ENCODE measurements at regions not wholly inside any gene's neighbourhood (a gene's known extent, or its start where the extent isn't known, plus 50 kb on each side); places are given as distances from the start of the nearest gene placed in this dataset.

- H3K9me3 Mint-ChIP-seq, result no peaks in the 10 kb centered on the region
- no peak for DNase-seq
- H3K4me1 Mint-ChIP-seq, result no peaks in the 10 kb centered on the region
- no peak for ATAC-seq
- no peak overlapping the region for H3K4me3 Mint-ChIP-seq
- H3K27me3 Mint-ChIP-seq, result no peaks in the 10 kb centered on the region
- H3K36me3 Mint-ChIP-seq (ENCODE audit: low read depth), result no peaks in the 10 kb centered on the region
- H3K27ac Mint-ChIP-seq, result no peak overlapping the region
Measured at GRCh38 chr10:78455236-78455635, 421.6 kb downstream of the RPS24 start.

DNA sequence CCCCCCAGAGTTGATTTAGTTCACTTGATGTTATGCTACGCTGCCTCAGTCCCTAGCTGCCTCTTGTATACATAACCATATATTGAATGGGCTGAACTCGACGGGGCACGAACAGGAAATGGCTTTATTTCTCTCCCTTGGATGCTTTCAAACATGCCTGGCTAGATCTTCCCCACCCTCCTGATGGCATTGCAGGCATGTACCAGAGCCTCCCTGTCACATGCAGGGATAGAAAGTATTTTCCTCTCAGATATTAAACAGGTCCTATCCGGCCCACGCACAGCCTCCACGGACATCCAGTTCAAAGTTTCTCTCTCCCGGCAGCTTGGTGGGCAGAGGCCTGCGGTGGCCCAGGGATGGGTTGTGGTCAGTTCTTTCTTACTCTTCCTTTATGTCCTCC, 422.1 kb downstream of the RPS24 start:
- H3K4me1 Mint-ChIP-seq, result no peaks in the 10 kb centered on the region
- no peak for ATAC-seq
- H3K27me3 Mint-ChIP-seq, result peaks cover 1% of the 10 kb centered on the region
- H3K9me3 Mint-ChIP-seq, result no peaks in the 10 kb centered on the region
- no peak overlapping the region for H3K4me3 Mint-ChIP-seq
- no peak for DNase-seq
- H3K36me3 Mint-ChIP-seq (ENCODE audit: low read depth), result no peaks in the 10 kb centered on the region
- no peak overlapping the region for H3K27ac Mint-ChIP-seq

- no peaks in the 10 kb centered on the region for H3K4me1 Mint-ChIP-seq
- no peak for ATAC-seq
- DNase-seq, result no peak
- no peak overlapping the region for H3K4me3 Mint-ChIP-seq
- H3K27ac Mint-ChIP-seq, result no peak overlapping the region
- H3K9me3 Mint-ChIP-seq, result no peaks in the 10 kb centered on the region
- H3K27me3 Mint-ChIP-seq, result peaks cover 2% of the 10 kb centered on the region
- no peaks in the 10 kb centered on the region for H3K36me3 Mint-ChIP-seq (ENCODE audit: low read depth)
Measured at GRCh38 chr10:78456649-78457400, 423.2 kb downstream of the RPS24 start.

DNA sequence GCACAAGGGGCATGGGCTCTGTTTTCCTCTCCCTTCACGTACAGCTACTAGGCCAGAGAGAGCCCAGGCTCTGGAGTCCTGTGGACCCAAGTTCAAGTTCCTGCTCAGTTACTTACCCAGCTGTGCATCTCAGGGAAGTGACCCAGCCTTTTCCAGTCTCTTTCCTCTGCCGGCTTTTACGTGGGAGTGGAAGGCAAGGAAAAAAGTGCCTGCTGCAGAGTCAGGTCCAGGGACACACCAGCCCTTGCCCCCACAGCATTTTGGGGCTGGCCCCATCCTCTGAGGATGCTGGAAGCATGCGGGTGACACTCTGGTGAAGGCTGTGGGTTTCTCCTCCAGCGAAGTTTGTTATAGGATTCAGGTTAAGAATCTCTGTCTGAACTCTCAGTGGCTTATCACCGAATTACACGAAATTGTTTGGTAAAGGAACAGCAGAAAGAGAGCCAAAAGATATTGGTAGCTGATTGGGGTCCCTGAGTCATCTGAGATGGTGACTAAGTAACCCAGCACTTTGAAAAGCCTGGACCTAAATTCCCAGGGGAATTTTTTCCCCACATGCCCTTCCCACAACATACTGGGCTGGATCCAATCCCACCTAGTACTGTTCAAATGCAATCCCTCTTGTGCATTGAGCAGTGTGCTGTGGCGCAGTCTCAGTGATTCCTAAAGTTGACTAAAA, 424.3 kb downstream of the RPS24 start:
- Mint-ChIP-seq H3K4me3 (no peak overlapping the region), H3K4me1 (no peaks in the 10 kb centered on the region), H3K27ac (no peak overlapping the region), H3K36me3 (ENCODE audit: low read depth) (no peaks in the 10 kb centered on the region), H3K27me3 (peaks cover 2% of the 10 kb centered on the region), H3K9me3 (no peaks in the 10 kb centered on the region)
- no peak for DNase-seq
- ATAC-seq, result no peak

GRCh38 chr10:78458983-78459638, 425.4 kb downstream of the RPS24 start:
- Mint-ChIP-seq H3K9me3 (no peaks in the 10 kb centered on the region), H3K27me3 (peaks cover 4% of the 10 kb centered on the region)
- DNase-seq, result no peak

DNA sequence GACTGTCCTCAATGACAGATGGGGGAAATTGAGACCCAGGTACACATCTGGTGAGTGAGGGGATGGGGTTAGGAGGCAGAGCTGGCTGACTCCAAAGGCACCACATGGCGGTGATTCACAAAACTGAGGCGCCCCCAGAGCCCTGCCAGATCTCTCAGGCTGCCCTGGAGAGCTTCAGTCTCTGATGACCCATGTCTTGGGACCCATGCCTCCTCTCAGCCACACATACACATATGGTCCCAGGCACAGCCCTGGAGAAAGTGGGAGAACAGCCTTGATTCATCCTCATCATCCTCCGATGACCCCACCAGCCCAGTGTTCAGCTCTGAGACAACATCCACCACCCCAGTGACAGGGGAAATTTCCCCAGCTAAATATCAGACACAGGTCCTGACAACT, 426.0 kb downstream of the RPS24 start:
- DNase-seq, result no peak
- no peak overlapping the region for H3K4me3 Mint-ChIP-seq
- no peaks in the 10 kb centered on the region for H3K4me1 Mint-ChIP-seq
- H3K36me3 Mint-ChIP-seq (ENCODE audit: low read depth), result no peaks in the 10 kb centered on the region
- H3K9me3 Mint-ChIP-seq, result no peaks in the 10 kb centered on the region
- no peak for ATAC-seq
- no peak overlapping the region for H3K27ac Mint-ChIP-seq
- peaks cover 4% of the 10 kb centered on the region for H3K27me3 Mint-ChIP-seq

More at GRCh38 chr10:78458983-78459638, 425.4 kb downstream of the RPS24 start:
- no peaks in the 10 kb centered on the region for H3K36me3 Mint-ChIP-seq (ENCODE audit: low read depth)
- H3K4me1 Mint-ChIP-seq, result no peaks in the 10 kb centered on the region
- ATAC-seq, result no peak
- no peak overlapping the region for H3K27ac Mint-ChIP-seq
- no peak overlapping the region for H3K4me3 Mint-ChIP-seq

GRCh38 chr10:78460204-78460603, 426.5 kb downstream of the RPS24 start:
- H3K27ac Mint-ChIP-seq, result no peak overlapping the region
- H3K36me3 Mint-ChIP-seq (ENCODE audit: low read depth), result no peaks in the 10 kb centered on the region
- H3K9me3 Mint-ChIP-seq, result no peaks in the 10 kb centered on the region
- H3K4me3 Mint-ChIP-seq, result no peak overlapping the region
- H3K4me1 Mint-ChIP-seq, result no peaks in the 10 kb centered on the region
- ATAC-seq (no peak), DNase-seq (no peak)
- H3K27me3 Mint-ChIP-seq, result peaks cover 4% of the 10 kb centered on the region

- H3K36me3 Mint-ChIP-seq (ENCODE audit: low read depth), result no peaks in the 10 kb centered on the region
- no peak overlapping the region for H3K4me3 Mint-ChIP-seq
- H3K4me1 Mint-ChIP-seq, result no peaks in the 10 kb centered on the region
- DNase-seq (no peak), ATAC-seq (no peak)
- no peaks in the 10 kb centered on the region for H3K9me3 Mint-ChIP-seq
- H3K27ac Mint-ChIP-seq, result no peak overlapping the region
- peaks cover 4% of the 10 kb centered on the region for H3K27me3 Mint-ChIP-seq
Measured at GRCh38 chr10:78461333-78461732, 427.7 kb downstream of the RPS24 start.

GRCh38 chr10:78462176-78462575, 428.5 kb downstream of the RPS24 start:
- Mint-ChIP-seq H3K4me1 (no peaks in the 10 kb centered on the region), H3K9me3 (no peaks in the 10 kb centered on the region), H3K36me3 (ENCODE audit: low read depth) (no peaks in the 10 kb centered on the region), H3K27ac (no peak overlapping the region), H3K4me3 (no peak overlapping the region), H3K27me3 (peaks cover 4% of the 10 kb centered on the region)
- no peak for DNase-seq
- ATAC-seq, result no peak

DNA sequence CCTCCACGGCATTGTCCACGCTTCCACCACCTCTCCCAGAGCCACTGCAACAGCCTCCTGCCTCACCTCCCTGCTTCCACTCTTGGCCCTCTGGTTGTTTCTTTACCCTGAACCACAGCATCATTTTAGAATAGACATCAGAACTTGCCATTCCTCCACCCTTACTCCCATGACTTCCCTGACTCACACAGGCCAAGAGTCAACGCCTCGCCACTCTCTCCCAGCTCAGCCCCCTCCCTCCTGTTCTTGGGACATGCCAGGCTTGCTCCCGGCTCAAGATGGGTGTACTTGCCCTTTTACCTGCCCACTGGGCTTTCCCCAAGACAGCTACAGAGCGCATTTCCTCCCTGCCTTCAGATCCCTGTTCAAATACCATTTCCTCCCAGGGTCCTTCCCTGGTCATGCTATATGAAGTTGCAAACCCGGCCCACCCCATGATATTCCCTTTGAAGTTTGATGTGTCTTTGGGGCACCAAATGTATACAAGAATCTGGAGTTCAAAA, 429.1 kb downstream of the RPS24 start:
- Mint-ChIP-seq H3K27me3 (peaks cover 4% of the 10 kb centered on the region), H3K27ac (no peak overlapping the region), H3K9me3 (peaks cover 4% of the 10 kb centered on the region), H3K36me3 (ENCODE audit: low read depth) (no peaks in the 10 kb centered on the region), H3K4me1 (no peaks in the 10 kb centered on the region), H3K4me3 (no peak overlapping the region)
- ATAC-seq, result no peak
- DNase-seq, result no peak

GRCh38 chr10:78464118-78464855, 430.6 kb downstream of the RPS24 start:
- DNase-seq (no peak), ATAC-seq (no peak)
- Mint-ChIP-seq H3K36me3 (ENCODE audit: low read depth) (no peaks in the 10 kb centered on the region), H3K4me3 (no peak overlapping the region), H3K27ac (no peak overlapping the region), H3K27me3 (peaks cover 4% of the 10 kb centered on the region), H3K9me3 (peaks cover 4% of the 10 kb centered on the region), H3K4me1 (no peaks in the 10 kb centered on the region)

DNA sequence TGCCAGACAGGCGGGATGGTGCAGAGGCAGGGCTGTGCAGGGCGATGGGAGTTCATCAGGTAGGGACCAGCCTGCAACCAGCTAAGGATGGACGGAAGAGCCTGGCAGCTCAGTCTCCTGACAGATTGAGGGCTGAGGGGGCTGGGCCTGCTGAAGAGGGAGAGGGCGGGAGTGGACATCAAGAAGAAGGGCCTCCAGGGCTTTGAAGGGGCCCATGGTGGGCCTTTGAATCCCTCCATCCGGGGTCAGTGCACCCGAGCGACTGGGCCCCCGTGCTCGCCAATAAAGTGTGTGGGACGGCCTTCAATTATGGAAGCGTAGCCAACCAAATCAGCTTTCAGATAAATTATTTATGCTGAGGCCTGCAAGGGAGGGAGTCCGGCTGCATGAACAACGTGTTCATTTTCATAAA, 431.2 kb downstream of the RPS24 start:
- no peak for DNase-seq
- no peak for ATAC-seq
- H3K36me3 Mint-ChIP-seq (ENCODE audit: low read depth), result no peaks in the 10 kb centered on the region
- peaks cover 4% of the 10 kb centered on the region for H3K9me3 Mint-ChIP-seq
- H3K27me3 Mint-ChIP-seq, result peaks cover 4% of the 10 kb centered on the region
- H3K4me1 Mint-ChIP-seq, result no peaks in the 10 kb centered on the region
- no peak overlapping the region for H3K4me3 Mint-ChIP-seq
- H3K27ac Mint-ChIP-seq, result no peak overlapping the region

- no peak for DNase-seq
- Mint-ChIP-seq H3K27me3 (peaks cover 4% of the 10 kb centered on the region), H3K4me3 (no peak overlapping the region), H3K36me3 (ENCODE audit: low read depth) (no peaks in the 10 kb centered on the region), H3K9me3 (peaks cover 4% of the 10 kb centered on the region), H3K27ac (no peak overlapping the region), H3K4me1 (no peaks in the 10 kb centered on the region)
- no peak for ATAC-seq
Measured at GRCh38 chr10:78465431-78465830, 431.8 kb downstream of the RPS24 start.

DNA sequence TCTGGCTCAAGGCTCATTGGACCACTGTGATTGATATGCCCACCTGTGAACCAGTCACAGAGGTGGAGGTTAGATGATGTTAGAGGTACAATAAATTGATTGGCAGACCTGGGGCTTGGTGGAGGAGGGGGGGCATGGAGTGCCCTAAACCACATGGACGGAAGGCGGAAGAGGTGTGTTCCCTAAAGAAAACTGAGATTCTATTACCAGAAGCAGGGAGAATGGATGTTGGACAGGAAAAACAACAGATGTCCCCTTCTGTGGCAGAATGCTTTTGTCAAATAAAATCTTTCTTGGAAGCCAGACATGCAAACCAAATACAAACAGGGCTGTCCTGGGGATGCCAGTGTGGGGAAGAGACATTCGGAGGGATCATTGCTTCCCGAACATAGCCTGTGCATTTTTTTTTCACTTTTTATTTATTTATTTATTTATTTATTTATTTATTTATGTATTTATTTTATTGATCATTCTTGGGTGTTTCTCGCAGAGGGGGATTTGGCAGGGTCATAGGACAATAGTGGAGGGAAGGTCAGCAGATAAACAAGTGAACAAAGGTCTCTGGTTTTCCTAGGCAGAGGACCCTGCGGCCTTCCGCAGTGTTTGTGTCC, 433.9 kb downstream of the RPS24 start:
- Mint-ChIP-seq H3K9me3 (peaks cover 4% of the 10 kb centered on the region), H3K4me1 (no peaks in the 10 kb centered on the region), H3K27me3 (peaks cover 2% of the 10 kb centered on the region), H3K27ac (no peak overlapping the region), H3K36me3 (ENCODE audit: low read depth) (no peaks in the 10 kb centered on the region), H3K4me3 (no peak overlapping the region)
- ATAC-seq (no peak), DNase-seq (no peak)

Data from activated naive CD8-positive, alpha-beta T cell treated with anti-CD3 and anti-CD28 coated beads, Interleukin-2, amount 50 U/mL, for 24 hours (primary cell).